Esophagus muscularis mucosa (tissue), 4 donors: ENCODE measurements at regions not wholly inside any gene's neighbourhood (a gene's known extent, or its start where the extent isn't known, plus 50 kb on each side); places are given as distances from the start of the nearest gene placed in this dataset.

Experiments
- DNase-seq: peaks from one replicate; pipeline ENCODE4 v3.0.0-alpha.2; 2017; ENCODE audit errors: extremely low spot score
- H3K27ac ChIP-seq, 4 donors: fragments of 200-600 bp; sonication (generic); replicated peaks in 1 of 4; 1 replicate in 3 of 4; 2 replicates in 1 of 4; pipeline ENCODE4 v1.5.1; 2016 to 2019; ENCODE audit warnings: mild to moderate bottlenecking in 1 of 4
- H3K27me3 ChIP-seq, 4 donors: fragments of 200-600 bp; sonication (generic); one replicate each; pipeline versions ENCODE4 v1.5.1 to v1.6.0; 2016 to 2019
- H3K36me3 ChIP-seq, 4 donors: fragments of 200-600 bp; sonication (generic); one replicate each; pipeline ENCODE4 v1.5.1; 2016 to 2019
- H3K4me1 ChIP-seq, 4 donors: fragments of 200-600 bp; sonication (generic); one replicate each; pipeline ENCODE4 v1.5.1; 2016 to 2019
- H3K4me3 ChIP-seq, 4 donors: fragments of 200-600 bp; sonication (generic); 1 replicate in 2 of 4; 2 replicates in 2 of 4; pipeline ENCODE4 v1.5.1; 2016 to 2019; ENCODE audit warnings: mild to moderate bottlenecking in 4 of 4, moderate library complexity in 1 of 4
- H3K9me3 ChIP-seq, 4 donors: fragments of 200-600 bp; sonication (generic); 1 replicate in 3 of 4; 2 replicates in 1 of 4; pipeline ENCODE4 v1.5.1; 2016 to 2019
- CTCF ChIP-seq, 3 experiments: fragments of 200-600 bp in 2 of 3; fragments of 450-650 bp in 1 of 3; sonication (generic) in 2 of 3; IDR thresholded peaks; one replicate each; pipeline ENCODE4 v1.5.1; 2017 to 2019; ENCODE audit warnings: antibody characterized with exemption in 3 of 3, mild to moderate bottlenecking in 2 of 3, moderate library complexity in 1 of 3
- EP300 ChIP-seq: sonication (generic); formaldehyde crosslinking; IDR thresholded peaks from one replicate; pipeline ENCODE4 v1.6.1; 2017; ENCODE audit warnings: antibody characterized with exemption
- POLR2A ChIP-seq: fragments of 450-650 bp; IDR thresholded peaks from one replicate; pipeline ENCODE4 v1.6.1; 2017; ENCODE audit warnings: antibody characterized with exemption, moderate library complexity, mild to moderate bottlenecking, low read depth
- POLR2AphosphoS5 ChIP-seq, 2 donors: sonication (generic); formaldehyde crosslinking; IDR thresholded peaks; one replicate each; pipeline ENCODE4 v1.6.1; 2017; ENCODE audit warnings: antibody characterized with exemption in 2 of 2
- WGBS: methylation state at CpG from one replicate; pipeline ENCODE4 v1.1.5; 2018; 5-methylcytosine and 5-hydroxymethylcytosine counted together
- intact Hi-C: fragments of 100-400 bp; cut with DNase I; formaldehyde crosslinking; loops from one replicate; pipeline ENCODE4 v1.15.1; 2023

DNA sequence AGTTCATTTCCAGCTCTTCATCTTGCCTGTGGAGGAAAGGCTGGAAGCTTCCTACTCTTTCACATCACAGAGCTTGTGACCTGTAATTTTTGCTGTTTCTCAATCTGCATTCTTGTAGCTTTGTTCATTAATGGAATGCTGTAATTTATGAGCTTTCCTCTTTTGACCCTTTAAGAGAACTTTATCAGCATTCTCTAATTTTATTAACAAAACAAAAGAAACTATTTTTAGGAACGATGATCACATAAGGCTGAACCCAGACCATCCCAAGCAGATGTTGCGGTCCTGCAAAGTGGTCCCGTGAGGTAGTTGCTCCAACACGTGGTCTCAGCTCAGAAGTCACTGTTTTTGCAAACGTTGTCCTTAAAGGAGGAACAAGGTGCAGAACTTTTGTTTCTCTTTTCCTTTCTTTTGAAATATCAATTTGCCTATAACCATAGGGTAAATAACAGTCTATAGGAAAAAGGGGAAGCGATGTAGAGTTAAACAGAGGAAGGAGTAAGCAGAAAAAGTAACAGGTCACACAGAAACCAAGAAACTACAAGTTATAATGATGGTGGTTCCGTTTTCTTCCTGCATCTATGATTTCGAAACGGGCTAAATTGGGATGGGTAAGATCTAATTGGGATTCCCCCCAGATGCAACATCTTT is 121.3 kb upstream of the PHACTR1 start:
- Histone ChIP-seq H3K4me3 (no peak overlapping the region), H3K36me3 (no peaks in the 10 kb centered on the region), H3K27me3 (no peaks in the 10 kb centered on the region), H3K9me3 (no peaks in the 10 kb centered on the region), H3K27ac (no peak overlapping the region), H3K4me1 (no peaks in the 10 kb centered on the region)
- WGBS, result 71% methylated on average over 9 of the region's 9 CpGs
- TF ChIP-seq CTCF (IDR thresholded peaks at IDR 0.05) (no peak), POLR2AphosphoS5 (IDR thresholded peaks at IDR 0.05) (no peak), EP300 (no peak), POLR2A (no peak)
- no peak for DNase-seq
- intact Hi-C loops, result no loop called here

- H3K27me3 ChIP-seq, result no peaks in the 10 kb centered on the region
- H3K4me3 ChIP-seq, result no peak overlapping the region
- H3K9me3 ChIP-seq, result no peaks in the 10 kb centered on the region
- WGBS, result 73% methylated on average over 2 of the region's 2 CpGs
- H3K4me1 ChIP-seq, result peaks cover 0 to 2% (median 0%) of the 10 kb centered on the region in 4 donors
- DNase-seq, result no peak
- TF ChIP-seq POLR2A, result no peak
- TF ChIP-seq EP300, result no peak
- no peak for TF ChIP-seq CTCF (IDR thresholded peaks at IDR 0.05)
- intact Hi-C loops, result no loop called here
- H3K36me3 ChIP-seq, result no peaks in the 10 kb centered on the region
- H3K27ac ChIP-seq, result no peak overlapping the region
Observed at GRCh38 chr6:12596731-12597130, 119.8 kb upstream of the PHACTR1 start.

GRCh38 chr6:12598919-12599318 is 117.6 kb upstream of the PHACTR1 start:
- no peak overlapping the region for H3K27ac ChIP-seq
- TF ChIP-seq POLR2AphosphoS5 (IDR thresholded peaks at IDR 0.05), result no peak
- no peak for TF ChIP-seq EP300
- no peak for TF ChIP-seq CTCF (IDR thresholded peaks at IDR 0.05)
- TF ChIP-seq POLR2A, result no peak
- no peak overlapping the region for H3K4me3 ChIP-seq
- no peaks in the 10 kb centered on the region for H3K9me3 ChIP-seq
- peaks cover 0 to 16% (median 0%) of the 10 kb centered on the region in 4 donors for H3K4me1 ChIP-seq
- WGBS, result 94% methylated on average over 2 of the region's 2 CpGs
- DNase-seq, result no peak
- intact Hi-C loops, result no loop called here
- H3K27me3 ChIP-seq, result no peaks in the 10 kb centered on the region
- H3K36me3 ChIP-seq, result no peaks in the 10 kb centered on the region

- 64% methylated on average over 3 of the region's 3 CpGs for WGBS
- TF ChIP-seq POLR2A (no peak), EP300 (no peak), POLR2AphosphoS5 (IDR thresholded peaks at IDR 0.05) (no peak), CTCF (IDR thresholded peaks at IDR 0.05) (no peak)
- H3K4me1 ChIP-seq, result peaks cover 0 to 23% (median 0%) of the 10 kb centered on the region in 4 donors
- H3K27me3 ChIP-seq, result peaks cover 0 to 3% (median 0%) of the 10 kb centered on the region in 4 donors
- no peak for DNase-seq
- no peaks in the 10 kb centered on the region for H3K36me3 ChIP-seq
- no peaks in the 10 kb centered on the region for H3K9me3 ChIP-seq
- H3K4me3 ChIP-seq, result no peak overlapping the region
- H3K27ac ChIP-seq, result peak overlapping the region in 1 of 4 donors; percentile 15
- intact Hi-C loops, result loop anchor here (5.0 to 10.0 kb wide), 2 partner anchors 205 to 447 kb away; no protein-coding TSS in a partner anchor
Observed at GRCh38 chr6:12601881-12602280, 114.7 kb upstream of the PHACTR1 start.

DNA sequence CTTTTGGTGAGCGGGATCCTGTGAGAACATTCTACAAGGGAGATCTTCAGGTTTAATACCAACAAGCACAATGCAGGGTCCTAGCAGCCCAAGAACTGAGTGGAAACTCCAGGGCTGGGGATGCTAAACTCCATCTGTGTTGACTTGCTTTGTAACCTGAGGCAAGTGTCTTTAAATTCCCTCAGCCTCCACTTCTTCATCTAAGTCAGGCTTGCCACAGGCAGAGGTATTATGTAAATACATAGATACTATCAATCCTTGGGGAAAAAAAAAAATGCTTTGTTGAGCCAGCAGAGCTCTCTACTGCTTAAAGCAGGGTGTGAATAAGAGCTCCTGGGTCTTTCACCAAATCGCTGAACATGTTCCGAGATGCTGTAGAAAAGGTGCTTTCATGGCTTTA is 114.2 kb upstream of the PHACTR1 start:
- Histone ChIP-seq H3K4me1 (peaks cover 0 to 23% (median 0%) of the 10 kb centered on the region in 4 donors), H3K36me3 (no peaks in the 10 kb centered on the region), H3K4me3 (no peak overlapping the region), H3K27me3 (peaks cover 0 to 4% (median 0%) of the 10 kb centered on the region in 4 donors), H3K9me3 (no peaks in the 10 kb centered on the region), H3K27ac (peak overlapping the region in 1 of 4 donors; percentile 15)
- DNase-seq, result no peak
- intact Hi-C loops, result loop anchor here (5.0 to 10.0 kb wide), 2 partner anchors 205 to 448 kb away; no protein-coding TSS in a partner anchor
- TF ChIP-seq EP300, result no peak
- no peak for TF ChIP-seq POLR2AphosphoS5 (IDR thresholded peaks at IDR 0.05)
- no peak for TF ChIP-seq POLR2A
- no peak for TF ChIP-seq CTCF (IDR thresholded peaks at IDR 0.05)
- WGBS, result 95% methylated on average over 3 of the region's 3 CpGs
